ENCODE measurements at regions not wholly inside any gene's neighbourhood (a gene's known extent, or its start where the extent isn't known, plus 50 kb on each side); places are given as distances from the start of the nearest gene placed in this dataset.
"Not testable (repeated sequence)": the region's sequence is repeated elsewhere in the genome, so short reads cannot be mapped to it uniquely, and the experiment has no call there.

- no peak for DNase-seq (ENCODE audit: low read depth in 2 of 3, low spot score in 2 of 3)
These were observed 291.4 kb downstream of the JRKL start for GRCh38 chr11:96681019-96681716.

DNA sequence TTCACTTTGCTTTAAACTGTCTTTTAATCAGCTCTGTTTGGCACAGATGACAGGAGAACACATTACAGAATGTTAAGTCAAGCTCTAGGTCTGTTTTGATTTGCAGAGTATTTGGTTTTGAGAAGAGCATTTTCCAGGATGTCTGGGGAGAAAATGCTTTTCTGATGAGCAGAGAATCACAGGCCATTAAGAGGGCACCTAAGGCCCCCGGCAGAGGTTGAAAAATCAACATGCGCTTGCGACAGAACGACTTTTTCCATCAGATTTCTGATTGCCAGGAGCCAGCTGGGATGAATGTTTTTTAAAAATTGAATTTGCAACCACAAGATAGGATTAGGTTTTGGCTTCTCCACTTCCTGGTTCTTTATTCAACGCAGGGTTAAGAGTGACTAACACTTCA, 304.5 kb downstream of the JRKL start:
- no peak for DNase-seq (ENCODE audit: low read depth in 2 of 3, low spot score in 2 of 3)

- DNase-seq (ENCODE audit: low read depth in 2 of 3, low spot score in 2 of 3), result no peak
These were observed 306.9 kb downstream of the JRKL start for GRCh38 chr11:96696731-96697130.

DNA sequence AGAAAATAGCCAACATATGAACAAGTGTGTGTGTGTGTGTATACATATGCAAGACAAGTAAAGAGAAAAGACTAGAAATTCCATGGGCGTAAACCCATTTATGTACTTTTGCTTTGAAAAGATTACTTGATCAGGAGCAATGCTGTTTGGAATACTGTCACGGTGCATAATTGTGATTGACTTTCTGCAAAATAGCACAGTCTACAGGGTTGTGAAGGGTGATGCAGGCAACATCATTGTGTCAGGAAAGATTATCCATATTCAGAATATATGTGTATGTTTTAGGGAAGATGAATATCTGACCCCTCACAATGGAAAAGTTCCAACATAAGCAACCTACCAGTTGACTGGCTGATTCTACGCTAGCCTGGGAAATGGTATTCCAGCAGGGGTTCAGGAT, 307.7 kb downstream of the JRKL start:
- no peak for DNase-seq (ENCODE audit: low read depth in 2 of 3, low spot score in 2 of 3)

DNA sequence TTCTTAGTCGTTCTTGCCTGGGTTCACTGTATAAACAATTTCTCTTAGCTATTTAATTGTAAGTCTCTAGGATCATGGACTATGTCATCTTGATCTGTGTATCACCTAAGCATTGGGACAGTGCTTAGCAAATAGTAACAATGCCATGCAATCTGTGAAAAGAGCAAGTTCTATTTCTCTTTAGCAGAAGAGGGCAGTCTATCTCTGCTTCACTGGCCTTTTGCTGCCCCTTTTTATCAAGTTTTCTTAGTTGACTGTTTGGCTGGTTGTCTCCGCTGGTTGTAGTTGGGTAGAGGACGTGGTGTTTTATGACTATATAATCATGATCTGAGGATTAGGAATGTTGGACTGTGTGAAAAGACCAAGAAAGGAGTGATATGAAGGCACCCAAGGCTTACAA, 315.0 kb downstream of the JRKL start:
- no peak for DNase-seq (ENCODE audit: low read depth in 2 of 3, low spot score in 2 of 3)

DNA sequence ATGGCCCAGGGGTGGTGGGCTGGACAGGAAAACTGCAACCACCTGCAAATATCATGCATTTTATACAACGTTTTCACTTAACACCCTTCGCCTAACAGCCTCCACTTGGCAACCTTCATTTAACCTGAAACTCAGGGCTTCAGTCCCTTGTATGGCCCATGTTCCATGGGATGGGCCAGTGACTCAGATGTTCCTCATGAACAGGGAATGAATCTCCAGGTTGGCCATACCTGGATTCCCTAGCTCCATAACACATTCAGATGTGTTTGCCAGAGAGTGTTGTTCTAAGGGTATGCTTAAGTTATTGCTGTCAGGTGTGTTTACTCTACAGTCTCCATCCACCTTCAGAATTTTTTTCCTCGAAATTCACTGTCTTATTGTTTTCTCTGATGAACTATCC, 316.9 kb downstream of the JRKL start:
- no peak for DNase-seq (ENCODE audit: low read depth in 2 of 3, low spot score in 2 of 3)

DNA sequence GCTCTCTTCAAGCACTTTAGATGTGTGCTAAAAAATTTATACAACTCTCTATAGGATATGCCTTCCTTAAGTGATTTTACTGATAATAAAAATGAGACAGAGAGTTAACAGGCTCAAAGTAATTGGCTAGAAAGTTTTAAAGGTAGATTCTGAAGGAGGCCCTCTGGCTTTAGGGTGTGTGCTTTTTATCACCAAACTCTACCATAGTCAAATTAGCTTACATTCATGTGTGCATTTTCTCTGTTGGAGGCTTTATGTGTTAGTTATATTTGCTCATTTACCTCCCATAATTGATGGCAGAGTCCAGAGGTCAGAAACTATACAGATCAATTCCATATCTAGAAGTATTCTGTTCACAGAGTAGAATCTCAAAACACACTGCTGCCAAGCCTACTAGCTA, 317.5 kb downstream of the JRKL start:
- no peak for DNase-seq (ENCODE audit: low read depth in 2 of 3, low spot score in 2 of 3)

DNA sequence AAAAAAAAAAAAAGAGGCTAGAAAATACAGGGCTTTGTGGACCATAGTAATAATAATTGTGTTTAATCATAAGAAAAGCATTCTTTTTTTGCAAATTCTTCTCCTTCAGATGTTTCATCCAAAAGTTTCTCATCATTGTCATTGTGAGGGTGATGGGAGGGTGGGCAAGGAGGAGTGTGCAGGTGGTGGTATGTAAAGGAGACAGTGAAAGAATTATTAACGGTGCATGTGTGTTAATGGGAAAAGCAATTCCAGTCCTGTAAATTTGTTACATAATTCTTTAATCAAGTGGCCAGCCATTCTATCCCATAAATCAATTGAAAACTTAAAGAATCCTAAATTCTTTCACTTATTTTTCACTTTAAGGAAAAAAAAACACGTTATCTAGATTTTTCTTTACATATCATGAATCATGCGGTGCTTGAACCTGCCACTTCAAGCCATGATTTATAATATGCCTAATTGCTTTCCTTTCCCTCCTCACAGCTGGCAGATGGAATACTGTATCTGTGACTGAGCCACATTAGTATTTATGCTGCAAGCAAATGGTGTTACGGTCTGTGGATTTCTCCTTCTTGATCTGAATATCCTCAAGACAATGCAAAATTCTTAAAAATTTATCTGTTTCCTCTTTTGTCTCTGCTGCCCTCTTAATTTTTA, 318.5 kb downstream of the JRKL start:
- no peak for DNase-seq (ENCODE audit: low read depth in 2 of 3, low spot score in 2 of 3)

- DNase-seq (ENCODE audit: low read depth in 2 of 3, low spot score in 2 of 3), result no peak
These were observed 323.5 kb downstream of the JRKL start for GRCh38 chr11:96713301-96713700.

- DNase-seq (ENCODE audit: low read depth in 2 of 3, low spot score in 2 of 3), result no peak
These were observed 324.9 kb downstream of the JRKL start for GRCh38 chr11:96714689-96715088.

DNA sequence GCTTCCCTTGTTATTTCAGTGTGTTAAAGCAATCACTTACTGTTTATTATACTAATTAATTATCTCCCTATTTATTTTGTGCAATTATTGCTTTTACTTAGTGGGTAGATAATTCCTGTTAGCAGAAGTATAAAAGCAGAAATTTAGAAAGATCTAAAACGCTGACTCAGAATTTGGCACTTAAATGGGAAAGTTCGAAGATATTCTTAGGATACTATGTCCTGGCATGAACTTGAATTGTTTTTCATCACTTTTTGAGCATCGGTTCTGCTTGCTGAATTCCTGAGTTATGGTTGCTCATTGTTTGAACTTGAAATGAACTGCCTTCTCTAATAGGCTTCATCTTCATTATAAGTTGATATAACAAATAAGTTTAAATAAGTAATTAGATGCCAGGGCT, 325.4 kb downstream of the JRKL start:
- no peak for DNase-seq (ENCODE audit: low read depth in 2 of 3, low spot score in 2 of 3)

DNA sequence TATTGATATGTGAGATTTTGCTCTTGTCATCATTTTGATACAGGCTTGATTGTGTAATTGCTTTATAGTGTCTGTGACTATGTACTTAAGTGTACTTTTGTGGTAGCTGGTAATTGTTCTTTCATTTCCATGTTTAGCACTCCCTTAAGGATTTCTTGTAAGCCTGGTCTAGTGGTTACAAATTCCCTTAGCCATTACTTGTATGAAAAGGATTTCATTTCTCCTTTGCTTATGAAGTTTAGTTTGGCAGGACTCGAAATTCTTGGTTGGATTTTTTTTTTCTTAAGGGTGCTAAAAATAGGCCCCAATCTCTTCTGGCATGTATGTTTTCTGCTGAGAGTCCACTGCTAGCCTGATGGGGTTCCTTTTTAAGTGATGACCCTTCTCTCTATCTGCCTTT, 346.8 kb downstream of the JRKL start:
- DNase-seq (ENCODE audit: low read depth in 2 of 3, low spot score in 2 of 3), result no peak

GRCh38 chr11:96738311-96738710, 348.5 kb downstream of the JRKL start:
- DNase-seq (ENCODE audit: low read depth in 2 of 3, low spot score in 2 of 3), result no peak

- no peak for DNase-seq (ENCODE audit: low read depth in 2 of 3, low spot score in 2 of 3)
These were observed 351.3 kb downstream of the JRKL start for GRCh38 chr11:96741068-96741467.

GRCh38 chr11:96744697-96745096, 354.9 kb downstream of the JRKL start:
- DNase-seq (ENCODE audit: low read depth in 2 of 3, low spot score in 2 of 3), result no peak

GRCh38 chr11:96748639-96749370, 359.0 kb downstream of the JRKL start:
- no peak for DNase-seq (ENCODE audit: low read depth in 2 of 3, low spot score in 2 of 3)

- not testable (repeated sequence) for DNase-seq (ENCODE audit: low read depth in 2 of 3, low spot score in 2 of 3)
These were observed 362.0 kb downstream of the JRKL start for GRCh38 chr11:96751807-96752206.

DNA sequence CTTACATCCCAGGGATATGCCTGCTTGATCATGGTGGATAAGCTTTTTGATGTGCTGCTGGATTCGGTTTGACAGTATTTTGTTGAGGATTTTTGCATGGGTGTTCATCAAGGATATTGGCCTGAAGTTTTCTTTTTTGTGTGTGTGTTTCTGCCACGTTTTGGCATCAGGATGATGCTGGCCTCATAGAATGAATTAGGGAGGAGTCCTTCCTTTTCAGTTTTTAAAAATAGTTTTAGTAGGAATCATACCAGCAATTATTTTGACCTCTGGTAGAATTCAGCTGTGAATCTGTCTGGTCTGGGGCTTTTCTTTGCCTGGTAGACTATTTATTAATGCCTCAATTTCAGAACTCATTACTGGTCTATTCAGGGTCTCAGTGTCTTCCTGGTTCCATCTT, 362.4 kb downstream of the JRKL start:
- DNase-seq (ENCODE audit: low read depth in 2 of 3, low spot score in 2 of 3), result no peak

GRCh38 chr11:96753997-96754396, 364.2 kb downstream of the JRKL start:
- no peak for DNase-seq (ENCODE audit: low read depth in 2 of 3, low spot score in 2 of 3)

DNA sequence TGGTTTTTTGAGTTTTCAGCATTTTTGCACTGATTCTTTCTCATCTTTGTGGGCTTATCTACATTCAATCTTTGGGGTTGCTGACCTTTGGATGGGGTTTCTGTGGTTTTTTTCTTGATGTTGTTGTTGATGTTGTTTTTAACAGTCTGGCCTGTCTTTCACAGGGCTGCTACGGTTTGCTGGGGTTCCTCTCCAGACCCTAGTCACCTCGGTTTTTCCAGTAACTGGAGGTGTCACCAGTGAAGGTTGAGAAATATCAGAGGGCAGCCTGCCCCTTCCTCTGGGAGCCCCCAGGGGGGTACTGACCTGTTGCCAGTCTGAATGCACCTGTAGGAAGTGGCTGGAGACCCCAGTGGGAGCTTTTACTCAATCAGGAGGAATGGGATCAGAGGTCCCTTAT, 365.4 kb downstream of the JRKL start:
- DNase-seq (ENCODE audit: low read depth in 2 of 3, low spot score in 2 of 3), result no peak

GRCh38 chr11:96755752-96756151, 365.9 kb downstream of the JRKL start:
- DNase-seq (ENCODE audit: low read depth in 2 of 3, low spot score in 2 of 3), result no peak

GRCh38 chr11:96758957-96759356, 369.1 kb downstream of the JRKL start:
- DNase-seq (ENCODE audit: low read depth in 2 of 3, low spot score in 2 of 3), result no peak
